ENCODE measurements at regions not wholly inside any gene's neighbourhood (a gene's known extent, or its start where the extent isn't known, plus 50 kb on each side); places are given as distances from the start of the nearest gene placed in this dataset.
"Not testable (repeated sequence)": the region's sequence is repeated elsewhere in the genome, so short reads cannot be mapped to it uniquely, and the experiment has no call there.

DNA sequence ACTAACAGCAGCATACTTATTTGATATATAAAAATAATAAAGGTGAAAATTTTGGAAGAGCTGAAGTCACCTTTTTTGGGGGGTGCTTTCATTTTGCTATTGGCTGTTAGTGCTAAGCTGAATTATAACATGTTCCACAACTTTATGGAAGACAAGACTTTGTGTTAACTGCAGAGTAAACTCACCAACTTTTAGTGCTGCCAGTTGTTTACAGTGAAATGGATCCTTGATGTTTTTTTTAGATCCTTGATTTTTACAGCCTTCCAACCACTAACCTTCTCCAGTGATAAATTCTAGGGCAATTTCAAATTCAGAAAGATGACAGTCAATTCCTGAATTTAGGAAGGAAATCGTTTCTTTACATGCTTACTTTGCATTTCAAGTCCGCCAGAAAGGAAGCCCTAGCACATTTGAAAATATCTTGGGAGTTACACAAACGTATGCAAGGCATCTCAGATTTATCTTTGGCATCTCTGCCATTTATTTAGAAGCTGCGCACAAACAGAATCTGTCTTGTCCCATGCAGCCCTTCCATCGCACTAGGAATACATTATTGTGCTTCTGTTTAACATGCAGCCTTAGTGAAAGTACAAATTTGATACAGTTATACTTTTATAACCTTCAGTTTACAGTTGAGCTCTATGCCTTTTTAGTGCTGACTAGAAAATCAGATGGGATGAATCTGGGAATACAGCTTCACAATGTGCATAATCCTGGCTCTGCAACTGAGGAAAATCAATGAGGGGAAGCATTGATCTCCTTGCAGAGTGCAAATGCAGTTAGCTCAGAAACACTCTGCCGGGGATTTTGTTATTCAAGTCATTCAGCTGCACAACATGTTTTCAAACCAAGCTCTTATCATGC, 142.4 kb upstream of the ZNF608 start:
- no peak for TF ChIP-seq POLR2A (IDR thresholded peaks at IDR 0.05; ENCODE audit: low read length)
- TF ChIP-seq GATA1 (IDR thresholded peaks at IDR 0.05; ENCODE audit: low read depth, low read length), result no peak
- no peak for DNase-seq

DNA sequence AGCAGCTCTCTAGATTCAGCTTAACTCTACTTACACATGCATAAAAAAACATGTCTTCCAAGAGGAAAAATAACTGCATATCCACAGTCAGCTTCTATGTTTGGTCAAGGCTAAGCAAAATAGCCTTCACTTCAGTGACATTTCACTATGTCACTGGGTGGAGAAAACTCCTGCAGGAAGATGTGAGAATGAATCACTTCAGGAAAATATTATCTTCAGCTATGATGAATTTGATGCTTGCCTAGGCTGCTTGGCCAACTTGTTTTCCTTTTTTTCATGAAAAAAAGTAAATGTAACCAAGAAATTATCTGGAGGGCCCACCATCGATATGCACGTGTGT, 143.0 kb upstream of the ZNF608 start:
- DNase-seq, result no peak

DNA sequence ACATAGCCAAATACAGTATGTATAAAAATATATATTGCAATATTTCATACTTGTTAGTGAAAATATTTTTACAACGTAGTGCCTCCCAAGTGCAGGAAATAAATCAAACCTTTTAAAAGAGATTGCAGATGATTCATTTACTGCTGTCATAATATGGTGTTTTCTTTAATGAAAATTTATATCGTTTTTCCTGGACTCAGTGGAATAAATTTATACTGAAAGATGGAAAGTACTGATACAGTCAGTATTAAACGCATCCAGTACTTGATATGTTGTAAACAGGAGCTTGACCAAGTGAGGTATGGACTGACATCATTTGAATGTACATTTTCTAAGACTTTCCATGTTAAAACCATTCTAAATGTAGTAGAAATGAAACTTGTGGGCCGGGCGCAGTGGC, 143.4 kb upstream of the ZNF608 start:
- no peak for DNase-seq
- TF ChIP-seq POLR2A (IDR thresholded peaks at IDR 0.05; ENCODE audit: low read length) (no peak), GATA1 (IDR thresholded peaks at IDR 0.05; ENCODE audit: low read depth, low read length) (no peak)

More for the DNA sequence above, 143.0 kb upstream of the ZNF608 start:
- no peak for TF ChIP-seq POLR2A (IDR thresholded peaks at IDR 0.05; ENCODE audit: low read length)
- TF ChIP-seq GATA1 (IDR thresholded peaks at IDR 0.05; ENCODE audit: low read depth, low read length), result no peak

DNA sequence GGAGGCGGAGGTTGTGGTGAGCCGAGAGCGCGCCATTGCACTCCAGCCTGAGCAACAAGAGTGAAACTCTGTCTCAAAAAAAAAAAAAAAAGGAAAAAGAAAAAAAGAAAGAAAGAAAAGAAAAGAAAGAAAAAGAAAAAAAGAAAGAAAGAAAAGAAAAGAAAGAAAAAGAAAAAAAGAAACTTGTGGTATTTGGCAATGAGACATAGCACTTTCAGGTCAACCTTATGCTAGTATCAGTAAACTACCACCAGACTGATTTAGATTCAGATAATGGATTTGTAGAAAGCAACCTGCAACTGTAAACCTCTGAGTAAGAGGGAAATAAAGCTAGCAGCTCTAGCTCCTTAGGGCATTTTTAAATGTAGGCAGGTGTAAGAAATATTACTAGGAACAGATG, 144.0 kb upstream of the ZNF608 start:
- not testable (repeated sequence) for DNase-seq

DNA sequence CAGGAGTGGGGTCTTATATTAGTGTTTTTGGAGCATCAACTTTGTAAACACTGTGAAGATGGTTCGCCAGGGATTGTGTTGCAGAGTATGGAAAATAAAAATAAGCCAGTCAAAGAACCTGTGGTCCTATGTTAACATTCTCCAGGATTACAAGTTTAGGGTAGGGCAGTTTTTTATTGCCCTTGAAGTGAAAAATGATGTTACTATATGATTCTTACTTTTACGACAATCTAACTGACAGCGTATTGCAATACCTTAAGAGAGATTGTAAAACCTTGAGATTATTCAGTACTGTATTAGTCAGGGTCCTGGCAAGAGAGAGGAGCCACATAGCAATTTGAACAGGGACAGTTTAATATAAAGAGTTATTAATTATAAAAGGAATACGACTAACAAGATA, 144.7 kb upstream of the ZNF608 start:
- TF ChIP-seq POLR2A (IDR thresholded peaks at IDR 0.05; ENCODE audit: low read length), result no peak
- TF ChIP-seq GATA1 (IDR thresholded peaks at IDR 0.05; ENCODE audit: low read depth, low read length), result no peak
- DNase-seq, result no peak

DNA sequence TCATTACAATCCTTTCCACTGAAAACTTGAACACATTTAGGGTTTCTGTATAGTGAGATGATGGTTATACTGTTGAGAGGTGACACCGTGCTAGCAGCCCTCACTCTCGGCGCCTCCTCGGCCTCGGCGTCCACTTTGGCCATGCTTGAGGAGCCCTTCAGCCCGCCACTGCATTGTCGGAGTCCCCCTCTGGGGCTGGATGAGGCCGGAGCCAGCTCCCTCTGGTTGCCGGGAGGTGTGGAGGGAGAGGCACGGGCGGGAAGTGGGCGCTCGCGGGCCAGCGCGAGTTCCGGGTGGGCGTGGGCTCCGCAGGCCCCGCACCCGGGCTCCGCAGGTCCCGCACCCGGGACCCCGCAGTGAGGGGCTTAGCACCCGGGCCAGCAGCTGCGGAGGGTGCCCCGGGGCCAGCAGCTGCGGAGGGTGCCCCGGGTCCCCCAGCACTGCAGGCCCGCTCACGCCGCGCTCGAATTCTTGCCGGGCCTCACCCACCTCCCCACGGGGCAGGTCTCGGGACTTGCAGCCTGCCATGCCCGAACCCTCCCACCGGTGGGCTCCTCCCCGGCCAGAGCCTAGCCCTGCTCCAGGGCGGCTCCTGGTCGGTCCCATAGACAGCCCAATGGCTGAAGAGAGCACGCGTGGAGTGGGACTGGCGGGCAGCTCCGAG, 145.9 kb upstream of the ZNF608 start:
- no peak for DNase-seq

DNA sequence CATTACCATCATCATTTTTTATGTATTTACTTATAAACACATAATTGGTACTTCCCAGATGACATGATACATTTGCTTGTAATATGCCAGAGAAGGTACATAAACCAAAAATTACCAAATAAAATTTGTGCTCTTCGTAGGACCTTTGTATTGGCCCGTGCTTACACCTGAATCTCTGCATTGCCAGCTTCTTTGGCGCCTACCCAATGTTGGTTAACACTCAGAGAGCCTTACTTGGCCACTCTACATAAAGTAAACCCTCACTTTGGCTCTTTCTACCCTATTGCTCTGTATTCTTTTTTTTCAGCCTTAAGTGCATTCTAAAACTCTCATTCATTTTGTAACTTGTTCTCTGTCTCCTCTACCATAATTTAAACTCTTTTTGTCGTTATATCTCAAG, 148.1 kb upstream of the ZNF608 start:
- TF ChIP-seq GATA1 (IDR thresholded peaks at IDR 0.05; ENCODE audit: low read depth, low read length) (no peak), POLR2A (IDR thresholded peaks at IDR 0.05; ENCODE audit: low read length) (no peak)
- DNase-seq, result no peak

More for the DNA sequence above, 145.9 kb upstream of the ZNF608 start:
- TF ChIP-seq POLR2A (IDR thresholded peaks at IDR 0.05; ENCODE audit: low read length), result no peak
- no peak for TF ChIP-seq GATA1 (IDR thresholded peaks at IDR 0.05; ENCODE audit: low read depth, low read length)

DNA sequence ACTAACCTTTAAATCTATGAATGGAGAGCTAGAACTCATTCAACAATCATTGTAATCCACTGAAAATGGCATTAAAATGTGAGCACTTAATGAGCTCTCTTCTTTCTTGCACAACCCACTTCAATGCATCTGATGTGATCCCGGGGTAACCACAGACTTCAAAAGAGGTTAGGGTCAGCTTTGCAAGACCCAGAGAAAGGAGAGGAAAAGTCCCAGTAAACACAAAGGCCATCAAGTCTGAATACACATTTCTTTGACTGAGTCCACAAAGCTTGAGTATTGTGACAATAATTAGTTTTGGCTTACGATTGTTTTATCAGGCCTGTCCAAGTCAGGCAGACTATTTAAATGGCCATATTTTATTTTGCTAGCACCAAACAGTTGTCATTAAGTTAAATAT, 148.8 kb upstream of the ZNF608 start:
- DNase-seq, result no peak
- TF ChIP-seq GATA1 (IDR thresholded peaks at IDR 0.05; ENCODE audit: low read depth, low read length) (no peak), POLR2A (IDR thresholded peaks at IDR 0.05; ENCODE audit: low read length) (no peak)

DNA sequence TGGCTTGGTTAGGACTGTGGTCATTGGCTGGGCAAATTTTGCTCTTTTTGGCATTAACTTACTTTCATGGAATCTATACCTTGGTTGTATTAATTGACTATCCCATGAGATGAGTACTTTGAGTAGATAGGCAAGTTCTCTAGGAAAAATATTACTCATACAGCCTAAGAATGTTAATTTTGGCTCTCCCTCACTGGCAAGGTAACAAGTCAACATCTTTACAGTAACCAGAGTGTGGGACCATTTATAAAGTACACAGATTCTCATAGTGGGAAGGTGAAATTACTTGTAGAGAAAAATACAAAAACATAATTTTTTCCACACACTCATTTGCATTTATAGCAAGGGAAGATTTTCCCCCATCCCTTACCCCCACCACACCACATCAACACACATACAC, 154.6 kb upstream of the ZNF608 start:
- no peak for TF ChIP-seq GATA1 (IDR thresholded peaks at IDR 0.05; ENCODE audit: low read depth, low read length)
- no peak for TF ChIP-seq POLR2A (IDR thresholded peaks at IDR 0.05; ENCODE audit: low read length)
- no peak for DNase-seq

DNA sequence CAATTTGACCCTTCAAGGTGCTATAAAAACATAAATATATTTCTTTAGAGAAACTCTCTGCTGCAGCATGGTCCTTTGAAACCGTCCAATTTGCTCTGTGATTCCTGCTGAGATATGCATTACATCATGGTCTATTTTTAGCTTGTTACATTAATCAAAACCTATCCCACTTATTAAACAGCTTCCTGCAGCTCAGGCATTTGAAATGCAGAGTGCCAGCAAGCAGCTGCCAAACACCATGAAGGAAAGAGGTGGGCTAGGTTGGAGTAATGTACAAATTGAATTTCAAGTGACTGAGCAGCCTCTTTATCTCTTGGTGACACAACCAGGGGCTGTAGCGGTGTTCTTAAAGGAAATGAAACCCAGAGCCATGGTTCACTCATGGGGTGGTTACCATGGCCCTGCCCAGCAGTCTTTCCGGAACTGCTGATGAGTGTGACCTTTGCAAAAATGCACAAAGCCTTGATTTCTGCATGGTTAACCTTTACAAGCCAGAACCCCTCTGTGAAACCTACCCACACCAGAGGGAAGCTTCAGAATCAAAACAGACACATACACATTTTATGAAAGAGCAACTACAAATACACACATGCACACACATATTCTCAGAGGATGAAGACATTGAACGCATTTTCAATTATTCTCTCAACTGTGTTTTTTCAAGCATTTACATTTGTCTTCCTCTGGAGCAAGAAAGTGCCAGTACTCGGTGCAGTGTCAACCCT, 155.8 kb upstream of the ZNF608 start:
- TF ChIP-seq POLR2A (IDR thresholded peaks at IDR 0.05; ENCODE audit: low read length) (no peak), GATA1 (IDR thresholded peaks at IDR 0.05; ENCODE audit: low read depth, low read length) (no peak)
- no peak for DNase-seq

DNA sequence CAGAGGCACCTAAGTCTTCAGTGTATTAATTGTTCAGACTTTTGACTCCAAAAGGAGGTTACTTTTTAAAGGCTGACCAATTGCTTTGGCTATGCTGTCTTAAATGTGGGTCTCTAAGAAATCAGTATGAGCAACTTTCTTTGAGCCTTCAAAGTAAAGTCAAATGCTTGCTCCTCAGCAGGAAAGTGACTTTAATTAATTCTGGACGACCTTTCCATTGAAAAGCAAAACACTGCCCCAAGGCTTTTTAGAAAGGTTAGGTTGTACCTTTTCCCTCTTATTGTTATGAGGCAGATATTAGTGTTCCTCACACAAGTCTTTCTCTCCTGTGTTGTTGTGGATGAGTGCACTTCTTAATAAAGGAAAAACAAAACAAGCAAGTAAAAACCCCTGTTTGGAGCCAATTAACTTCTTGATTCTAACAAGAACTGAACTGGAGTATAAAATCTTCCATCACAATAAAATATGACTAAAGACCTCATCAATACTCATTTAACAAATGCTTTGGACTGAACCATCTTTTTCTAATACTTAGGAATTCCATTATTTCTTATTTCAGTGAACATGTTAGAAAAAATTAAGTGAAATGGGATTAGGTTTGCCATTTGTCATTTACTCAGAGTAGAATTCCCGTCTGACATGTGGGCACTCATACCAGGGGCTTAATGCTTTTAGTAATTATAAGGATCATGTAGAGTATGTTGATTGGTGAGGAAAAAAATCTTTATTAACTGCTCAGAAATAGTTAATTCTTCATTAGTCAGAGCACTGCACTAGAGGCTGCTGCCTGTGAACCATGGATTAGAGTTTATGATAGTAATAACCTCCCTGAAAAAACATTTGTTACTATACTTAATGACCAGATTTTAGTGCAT, 159.1 kb upstream of the ZNF608 start:
- no peak for DNase-seq
- no peak for TF ChIP-seq POLR2A (IDR thresholded peaks at IDR 0.05; ENCODE audit: low read length)
- no peak for TF ChIP-seq GATA1 (IDR thresholded peaks at IDR 0.05; ENCODE audit: low read depth, low read length)

DNA sequence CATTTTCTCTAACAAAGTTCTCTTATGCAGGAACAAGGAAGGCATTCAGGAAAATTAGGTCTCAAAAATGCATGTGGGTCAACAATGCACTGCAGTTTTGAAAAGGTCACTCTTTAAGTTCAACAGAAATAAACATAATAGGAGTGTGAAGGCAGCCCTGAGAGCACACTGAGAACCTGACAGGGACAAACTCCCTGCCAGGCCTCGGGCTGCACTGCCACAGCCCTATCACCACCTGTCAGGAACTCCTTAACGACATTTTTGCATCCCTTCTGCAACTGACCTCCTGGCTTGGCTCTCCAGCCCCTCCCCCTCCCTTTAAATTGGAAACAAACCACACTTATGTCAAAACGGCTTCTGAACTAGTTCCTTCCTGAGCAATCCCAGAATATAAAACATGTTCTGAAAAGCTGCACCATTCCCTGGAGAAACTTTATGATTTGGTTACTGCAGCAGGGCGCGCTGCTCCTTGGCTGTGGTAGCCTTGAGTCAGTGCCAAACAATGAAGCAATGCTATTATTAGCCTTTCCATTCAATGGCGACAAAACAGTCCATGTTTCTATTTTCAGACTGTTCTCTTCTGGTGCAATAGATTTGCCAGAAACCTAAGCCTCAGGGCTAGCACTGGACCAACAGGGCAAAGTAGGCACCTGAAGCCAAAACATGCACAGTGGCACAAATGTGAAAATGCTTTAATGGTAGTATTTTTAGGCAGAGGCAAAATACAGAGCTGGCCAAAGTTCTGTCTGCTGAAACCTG, 160.1 kb upstream of the ZNF608 start:
- TF ChIP-seq GATA1 (IDR thresholded peaks at IDR 0.05; ENCODE audit: low read depth, low read length) (no peak), POLR2A (IDR thresholded peaks at IDR 0.05; ENCODE audit: low read length) (no peak)
- no peak for DNase-seq

DNA sequence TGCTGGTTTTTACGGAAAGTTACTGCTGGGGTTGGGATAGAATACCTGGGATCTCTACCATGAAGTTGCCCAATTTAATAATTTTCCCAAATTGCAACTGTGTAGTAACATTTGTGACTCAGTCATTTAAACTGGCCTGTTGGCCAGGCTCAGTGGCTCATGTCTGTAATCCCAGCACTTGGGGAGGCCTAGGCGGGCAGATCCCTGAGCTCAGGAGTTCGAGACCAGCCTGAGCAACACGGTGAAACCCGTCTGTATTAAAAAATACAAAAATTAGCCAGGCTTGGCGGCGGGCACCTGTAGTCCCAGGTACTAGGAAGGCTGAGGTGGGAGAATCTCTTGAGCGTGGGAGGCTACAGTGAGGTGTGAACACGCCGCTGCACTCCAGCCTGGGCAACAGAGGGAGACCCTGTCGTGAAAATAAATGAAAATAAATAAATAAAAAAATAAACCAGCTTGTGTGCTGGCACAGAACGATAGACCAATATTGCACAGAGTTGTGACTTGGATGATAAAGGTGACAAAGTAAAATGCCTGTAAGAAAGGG, 160.7 kb upstream of the ZNF608 start:
- no peak for TF ChIP-seq GATA1 (IDR thresholded peaks at IDR 0.05; ENCODE audit: low read depth, low read length)
- no peak for TF ChIP-seq POLR2A (IDR thresholded peaks at IDR 0.05; ENCODE audit: low read length)
- no peak for DNase-seq

Data from erythroblast (primary cell).